H1 (cell line): ENCODE measurements at regions not wholly inside any gene's neighbourhood (a gene's known extent, or its start where the extent isn't known, plus 50 kb on each side); places are given as distances from the start of the nearest gene placed in this dataset.

Experiments
- CTCF ChIA-PET: fragments of 300-600 bp; sonication (Branson Sonifier 250); formaldehyde crosslinking; loops from one replicate; lab custom pipeline; 2021; ENCODE audit not compliant: partially characterized antibody; lab: Charles Lee
- POLR2A ChIA-PET: fragments of 300-600 bp; sonication (Branson Sonifier 250); formaldehyde crosslinking; loops from one replicate; lab custom pipeline; 2021; ENCODE audit warnings: inconsistent platforms; ENCODE audit not compliant: partially characterized antibody; lab: Charles Lee
- DNase-seq, 2 experiments: peaks; one replicate each; pipeline versions ENCODE4 v3.0.0 to v3.0.0-alpha.2; 2010 to 2022; ENCODE audit warnings: low spot score in 2 of 2, low read depth in 1 of 2, mixed read lengths in 1 of 2
- FAIRE-seq: peaks from 2 replicates; lab custom pipeline; 2011; peaks lifted over from hg19 to GRCh38; lab: Jason Lieb, UNC
- H2AFZ ChIP-seq: 2 replicates; pipeline ENCODE4 v1.8.1; 2012; ENCODE audit warnings: low read length, inconsistent platforms
- H2AK5ac ChIP-seq: 2 replicates; pipeline ENCODE4 v1.6.1; 2013; ENCODE audit warnings: low read depth, low read length
- H2BK120ac ChIP-seq: replicated peaks from 2 replicates; pipeline ENCODE3; 2013; ENCODE audit warnings: low read depth, low read length, inconsistent platforms
- H2BK12ac ChIP-seq: 2 replicates; pipeline ENCODE4 v1.6.1; 2013; ENCODE audit warnings: low read depth, low read length
- H2BK15ac ChIP-seq: 2 replicates; pipeline ENCODE4 v1.6.1; 2013; ENCODE audit warnings: low read length
- H2BK20ac ChIP-seq: 2 replicates; pipeline ENCODE4 v1.6.1; 2013; ENCODE audit warnings: low read length
- H2BK5ac ChIP-seq: 2 replicates; pipeline ENCODE4 v1.6.1; 2013; ENCODE audit warnings: low read depth, low read length
- H3K14ac ChIP-seq: 2 replicates; pipeline ENCODE4 v1.6.1; 2013; ENCODE audit warnings: inconsistent platforms; ENCODE audit not compliant: insufficient read length
- H3K18ac ChIP-seq: 2 replicates; pipeline ENCODE4 v1.6.1; 2013; ENCODE audit warnings: low read length; ENCODE audit errors: extremely low read depth
- H3K23ac ChIP-seq: 2 replicates; pipeline ENCODE4 v1.6.1; 2013; ENCODE audit warnings: inconsistent platforms; ENCODE audit not compliant: insufficient read length
- H3K23me2 ChIP-seq: 2 replicates; pipeline ENCODE4 v1.6.1; 2013; ENCODE audit warnings: low read depth, low read length
- H3K27ac ChIP-seq: 2 replicates; pipeline ENCODE4 v1.6.1; 2011; ENCODE audit warnings: low read depth, low read length, inconsistent platforms
- H3K27me3 ChIP-seq, 4 experiments: replicated peaks in 1 of 4; 1 replicate in 1 of 4; 2 replicates in 3 of 4; pipeline versions ENCODE4 v1.6.1 to v1.8.1; 2011 to 2013; ENCODE audit warnings: low read length in 3 of 4, mild to moderate bottlenecking in 3 of 4, inconsistent platforms in 2 of 4, mixed read lengths in 2 of 4, moderate library complexity in 1 of 4; ENCODE audit not compliant: control insufficient read depth in 3 of 4, insufficient read depth in 3 of 4; ENCODE audit errors: extremely low read depth in 1 of 4
- H3K36me3 ChIP-seq, 4 experiments: 2 replicates each; pipeline versions ENCODE4 v1.6.1 to v1.8.1; 2011 to 2013; ENCODE audit warnings: mild to moderate bottlenecking in 4 of 4, low read length in 3 of 4, moderate library complexity in 2 of 4, control low read depth in 1 of 4, inconsistent platforms in 1 of 4; ENCODE audit not compliant: insufficient read depth in 4 of 4, control insufficient read depth in 2 of 4
- H3K4ac ChIP-seq: replicated peaks from 2 replicates; pipeline ENCODE3; 2013; ENCODE audit warnings: low read length, low read depth, mixed read lengths, inconsistent platforms; ENCODE audit not compliant: insufficient read length
- H3K4me1 ChIP-seq, 4 experiments: replicated peaks in 1 of 4; 1 replicate in 1 of 4; 2 replicates in 3 of 4; pipeline versions ENCODE4 v1.6.1 to v1.8.1; 2011 to 2013; ENCODE audit warnings: low read length in 3 of 4, inconsistent platforms in 2 of 4, mixed read lengths in 1 of 4; ENCODE audit not compliant: insufficient read depth in 4 of 4, control insufficient read depth in 3 of 4
- H3K4me2 ChIP-seq, 2 experiments: 2 replicates each; pipeline versions ENCODE4 v1.6.1 to v1.8.1; 2011 to 2013; ENCODE audit warnings: low read depth in 2 of 2, low read length in 2 of 2, control low read depth in 1 of 2, inconsistent platforms in 1 of 2, mild to moderate bottlenecking in 1 of 2; ENCODE audit not compliant: insufficient read depth in 1 of 2
- H3K4me3 ChIP-seq, 4 experiments: fragments of 200-600, 300-600 bp in 1 of 4; sonication (generic), shearing (Covaris generic), sonication (Bioruptor Twin) in 1 of 4; 2 replicates each; pipeline versions ENCODE4 v1.5.1 to v1.8.1; 2011 to 2016; ENCODE audit warnings: low read length in 4 of 4, low read depth in 3 of 4, control low read depth in 2 of 4, inconsistent platforms in 2 of 4, mild to moderate bottlenecking in 2 of 4, mixed read lengths in 1 of 4, moderate library complexity in 1 of 4; ENCODE audit not compliant: insufficient read depth in 2 of 4; ENCODE audit errors: extremely low read depth in 1 of 4
- H3K56ac ChIP-seq: replicated peaks from 2 replicates; pipeline ENCODE3; 2013; ENCODE audit warnings: low read depth, mild to moderate bottlenecking, mixed read lengths, low read length, inconsistent platforms; ENCODE audit not compliant: insufficient read length
- H3K79me1 ChIP-seq: 2 replicates; pipeline ENCODE4 v1.6.1; 2013; ENCODE audit warnings: low read depth, low read length, control low read depth
- H3K79me2 ChIP-seq, 2 experiments: 2 replicates each; pipeline versions ENCODE4 v1.6.1 to v1.8.1; 2012 to 2013; ENCODE audit warnings: low read length in 2 of 2, mild to moderate bottlenecking in 2 of 2, inconsistent platforms in 1 of 2; ENCODE audit not compliant: insufficient read depth in 2 of 2, control insufficient read depth in 1 of 2
- H3K9ac ChIP-seq, 4 experiments: replicated peaks in 1 of 4; 1 replicate in 1 of 4; 2 replicates in 3 of 4; pipeline versions ENCODE4 v1.6.1 to v1.8.1; 2011 to 2013; ENCODE audit warnings: low read depth in 3 of 4, low read length in 3 of 4, control low read depth in 2 of 4, mild to moderate bottlenecking in 2 of 4, moderate library complexity in 2 of 4, inconsistent platforms in 1 of 4; ENCODE audit errors: extremely low read depth in 1 of 4
- H3K9me3 ChIP-seq, 2 experiments: 2 replicates each; pipeline versions ENCODE4 v1.6.1 to v1.8.1; 2012 to 2013; ENCODE audit warnings: mild to moderate bottlenecking in 2 of 2, moderate library complexity in 2 of 2, control low read depth in 1 of 2, inconsistent platforms in 1 of 2, low read depth in 1 of 2, low read length in 1 of 2, mixed read lengths in 1 of 2; ENCODE audit not compliant: insufficient read depth in 2 of 2
- H4K20me1 ChIP-seq, 2 experiments: replicated peaks in 1 of 2; 2 replicates each; pipeline versions ENCODE3 to v1.8.1; 2011 to 2013; ENCODE audit warnings: inconsistent platforms in 2 of 2, low read length in 2 of 2, mild to moderate bottlenecking in 1 of 2; ENCODE audit not compliant: insufficient read depth in 2 of 2, control insufficient read depth in 1 of 2
- H4K5ac ChIP-seq: 2 replicates; pipeline ENCODE4 v1.6.1; 2013; ENCODE audit warnings: low read length, low read depth, mixed read lengths, inconsistent platforms; ENCODE audit not compliant: insufficient read length
- H4K8ac ChIP-seq: 2 replicates; pipeline ENCODE4 v1.8.0; 2013; ENCODE audit warnings: mild to moderate bottlenecking, moderate library complexity, low read length, inconsistent platforms; ENCODE audit not compliant: insufficient read depth; ENCODE audit errors: extremely low read depth
- H4K91ac ChIP-seq: replicated peaks from 2 replicates; pipeline ENCODE3; 2013; ENCODE audit warnings: low read length, mixed read lengths, inconsistent platforms; ENCODE audit not compliant: insufficient read length
- HDAC6 ChIP-seq: IDR thresholded peaks from one replicate; pipeline ENCODE4 v1.7.1; 2012; ENCODE audit warnings: low read depth, mild to moderate bottlenecking, inconsistent platforms, low read length, moderate library complexity
- WGBS, 2 experiments: shearing (Covaris generic) in 1 of 2; methylation state at CpG; one replicate each; pipeline versions ENCODE4 v1.1.6 to v1.1.7; 2013 to 2015; ENCODE audit warnings: low lambda C conversion rate in 2 of 2, mixed read lengths in 2 of 2, inconsistent platforms in 1 of 2, low coverage in 1 of 2, missing lambda C conversion rate in 1 of 2; ENCODE audit not compliant: insufficient replicate concordance in 2 of 2, insufficient coverage in 1 of 2, insufficient read length in 1 of 2; ENCODE audit errors: extremely low coverage in 1 of 2, missing lambda C conversion rate in 1 of 2; 5-methylcytosine and 5-hydroxymethylcytosine counted together

- no peak overlapping the region for H3K14ac ChIP-seq
- H2BK15ac ChIP-seq, result no peak overlapping the region
- H3K79me2 ChIP-seq, result no peaks in the 10 kb centered on the region
- H2BK5ac ChIP-seq, result no peak overlapping the region
- H4K5ac ChIP-seq, result no peak overlapping the region
- no peak overlapping the region for H4K8ac ChIP-seq
- FAIRE-seq, result no peak
- no peak overlapping the region for H3K27ac ChIP-seq
- no peak overlapping the region for H3K4me2 ChIP-seq
- H2BK12ac ChIP-seq, result no peak overlapping the region
- CTCF ChIA-PET, result interaction anchor here (0.6 to 1.6 kb wide), 2 partner anchors 10 to 167 kb away, joined by 3 to 4 read pairs; no protein-coding TSS in a partner anchor
- H3K9ac ChIP-seq, result no peak overlapping the region
- no peak overlapping the region for H3K4me3 ChIP-seq
- H4K91ac ChIP-seq, result no peak overlapping the region
- POLR2A ChIA-PET, result no interaction called here
- no peaks in the 10 kb centered on the region for H3K36me3 ChIP-seq
- H3K18ac ChIP-seq, result no peak overlapping the region
- H3K79me1 ChIP-seq, result no peaks in the 10 kb centered on the region
- no peak overlapping the region for H3K23ac ChIP-seq
- no peak overlapping the region for H2AK5ac ChIP-seq
- H4K20me1 ChIP-seq, result no peaks in the 10 kb centered on the region
- no peak overlapping the region for H2BK20ac ChIP-seq
- no peak for DNase-seq
- 79% methylated on average over 3 of the region's 3 CpGs; no CpG with 5 or more reads in 1 of the 2 experiments for WGBS, 2 experiments
- no peak overlapping the region for H3K4ac ChIP-seq
- H3K27me3 ChIP-seq, result no peaks in the 10 kb centered on the region
- H3K9me3 ChIP-seq, result no peaks in the 10 kb centered on the region
- H3K23me2 ChIP-seq, result no peaks in the 10 kb centered on the region
- no peaks in the 10 kb centered on the region for H3K4me1 ChIP-seq
- no peak overlapping the region for H2BK120ac ChIP-seq
- no peak overlapping the region for H2AFZ ChIP-seq
- no peak overlapping the region for H3K56ac ChIP-seq
- no peak for TF ChIP-seq HDAC6
Observed at GRCh38 chr11:110947096-110947495, 234.9 kb upstream of the ARHGAP20 start.
